HG03060 (cell line): ENCODE measurements at regions not wholly inside any gene's neighbourhood (a gene's known extent, or its start where the extent isn't known, plus 50 kb on each side); places are given as distances from the start of the nearest gene placed in this dataset.

Experiments used
- ATAC-seq: cut with Tn5 transposase; IDR thresholded peaks from one replicate; pipeline ENCODE4 v1.9.1; 2021; ENCODE audit warnings: low read depth, moderate number of reproducible peaks; ENCODE audit not compliant: unreplicated experiment

- ATAC-seq = no peak
Observed at GRCh38 chr2:136408795-136409194, 290.8 kb upstream of the CXCR4 start.

- no peak for ATAC-seq
Observed at GRCh38 chr2:136407952-136408318, 290.0 kb upstream of the CXCR4 start.

- no peak for ATAC-seq
Observed at GRCh38 chr2:136407117-136407951, 289.4 kb upstream of the CXCR4 start.

GRCh38 chr2:136404925-136405324 lies 287.0 kb upstream of the CXCR4 start:
- no peak for ATAC-seq

- ATAC-seq = no peak
Observed at GRCh38 chr2:136404176-136404575, 286.2 kb upstream of the CXCR4 start.

- no peak for ATAC-seq
Observed at GRCh38 chr2:136402281-136402680, 284.3 kb upstream of the CXCR4 start.

GRCh38 chr2:136399667-136400289 lies 281.8 kb upstream of the CXCR4 start:
- ATAC-seq = no peak

- ATAC-seq = no peak
Observed at GRCh38 chr2:136395582-136395981, 277.6 kb upstream of the CXCR4 start.

- ATAC-seq = peak; percentile 46
Observed at GRCh38 chr2:136394136-136395060, 276.4 kb upstream of the CXCR4 start.

- ATAC-seq = no peak
Observed at GRCh38 chr2:136393514-136393913, 275.6 kb upstream of the CXCR4 start.

GRCh38 chr2:136392897-136393505 lies 275.1 kb upstream of the CXCR4 start:
- no peak for ATAC-seq

GRCh38 chr2:136389809-136390208 lies 271.9 kb upstream of the CXCR4 start:
- peak; percentile 51 for ATAC-seq

GRCh38 chr2:136386046-136386445 lies 268.1 kb upstream of the CXCR4 start:
- ATAC-seq = no peak

GRCh38 chr2:136384531-136385303 lies 266.8 kb upstream of the CXCR4 start:
- ATAC-seq = peak; percentile 32

GRCh38 chr2:136383167-136383566 lies 265.2 kb upstream of the CXCR4 start:
- ATAC-seq = no peak

- ATAC-seq = peak; percentile 69
Observed at GRCh38 chr2:136381722-136382633, 264.0 kb upstream of the CXCR4 start.

GRCh38 chr2:136381245-136381644 lies 263.3 kb upstream of the CXCR4 start:
- no peak for ATAC-seq

- no peak for ATAC-seq
Observed at GRCh38 chr2:136378712-136379595, 261.0 kb upstream of the CXCR4 start.
